GM18868 (cell line): ENCODE measurements at regions not wholly inside any gene's neighbourhood (a gene's known extent, or its start where the extent isn't known, plus 50 kb on each side); places are given as distances from the start of the nearest gene placed in this dataset.
"Not testable (repeated sequence)": the region's sequence is repeated elsewhere in the genome, so short reads cannot be mapped to it uniquely, and the experiment has no call there.

Experiments
- ATAC-seq: cut with Tn5 transposase; IDR thresholded peaks from one replicate; pipeline ENCODE4 v1.9.1; 2021; ENCODE audit warnings: mild to moderate bottlenecking, moderate library complexity; ENCODE audit not compliant: unreplicated experiment

GRCh38 chr2:185625604-185626003 is 113.0 kb upstream of the FSIP2 start:
- ATAC-seq, result no peak

DNA sequence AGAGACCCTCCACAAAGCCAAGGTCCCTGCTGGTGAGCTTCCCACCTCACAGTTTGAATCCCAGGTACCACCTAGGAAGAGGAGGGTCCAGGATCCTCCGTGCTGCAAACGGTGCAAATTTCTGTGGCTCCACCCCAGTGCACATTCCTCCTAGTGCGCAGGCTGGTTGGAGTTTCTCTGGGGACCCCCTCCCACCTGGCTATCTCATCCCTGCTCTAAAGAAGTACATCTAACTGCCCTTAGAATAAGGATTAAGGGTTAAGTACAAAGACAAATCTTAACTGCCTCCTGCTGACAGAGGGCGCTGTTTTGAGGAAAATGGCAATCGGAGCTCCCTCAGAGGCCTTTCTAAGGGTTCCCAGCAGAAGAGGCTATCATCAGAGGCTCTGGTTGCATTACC is 109.6 kb upstream of the FSIP2 start:
- ATAC-seq, result peak; percentile 76

DNA sequence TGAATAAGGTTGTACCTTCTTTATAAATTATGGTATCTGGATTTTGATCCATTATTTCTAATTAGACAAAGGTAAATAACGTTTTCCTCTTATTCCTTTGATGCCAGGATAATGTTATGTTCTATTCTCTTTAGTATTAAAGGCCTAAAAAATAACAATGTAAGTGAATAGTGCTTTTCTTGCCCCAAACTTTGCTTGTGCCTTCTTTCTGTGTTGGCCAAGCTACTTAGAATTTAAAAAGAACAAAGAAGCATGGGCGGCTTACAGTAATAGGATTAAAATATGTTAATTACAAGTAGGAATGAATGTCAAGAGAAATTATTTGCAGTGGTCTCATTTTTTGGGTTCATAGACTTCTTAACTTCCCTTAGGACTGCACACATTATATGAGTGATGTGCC is 105.0 kb upstream of the FSIP2 start:
- no peak for ATAC-seq

DNA sequence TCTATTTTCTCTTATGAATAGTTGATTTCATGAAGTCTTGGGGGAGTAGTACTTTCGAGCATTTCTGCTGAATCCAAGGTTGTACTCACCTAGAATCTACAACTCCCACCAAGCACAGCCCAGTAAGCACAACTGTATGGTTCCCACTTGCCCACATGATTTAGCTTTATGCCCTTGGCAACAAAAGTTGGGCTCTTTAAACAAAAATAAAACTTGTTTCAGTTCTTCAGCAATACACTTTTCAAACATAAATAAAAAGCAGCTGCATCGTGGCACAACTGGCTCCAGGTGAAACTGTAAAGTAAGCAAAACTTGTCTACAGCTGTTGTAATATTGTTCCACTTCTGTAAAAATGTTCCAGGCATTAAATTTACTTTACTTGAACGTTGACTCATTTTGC is 99.8 kb upstream of the FSIP2 start:
- no peak for ATAC-seq

GRCh38 chr2:185640588-185640987 is 98.0 kb upstream of the FSIP2 start:
- ATAC-seq, result no peak

GRCh38 chr2:185643434-185643833 is 95.2 kb upstream of the FSIP2 start:
- no peak for ATAC-seq

GRCh38 chr2:185644828-185645227 is 93.8 kb upstream of the FSIP2 start:
- ATAC-seq, result peak; percentile 80

- no peak for ATAC-seq
Observed at GRCh38 chr2:185645529-185645928, 93.1 kb upstream of the FSIP2 start.

GRCh38 chr2:185658750-185659149 is 79.9 kb upstream of the FSIP2 start:
- no peak for ATAC-seq

GRCh38 chr2:185663811-185664210 is 74.8 kb upstream of the FSIP2 start:
- no peak for ATAC-seq

DNA sequence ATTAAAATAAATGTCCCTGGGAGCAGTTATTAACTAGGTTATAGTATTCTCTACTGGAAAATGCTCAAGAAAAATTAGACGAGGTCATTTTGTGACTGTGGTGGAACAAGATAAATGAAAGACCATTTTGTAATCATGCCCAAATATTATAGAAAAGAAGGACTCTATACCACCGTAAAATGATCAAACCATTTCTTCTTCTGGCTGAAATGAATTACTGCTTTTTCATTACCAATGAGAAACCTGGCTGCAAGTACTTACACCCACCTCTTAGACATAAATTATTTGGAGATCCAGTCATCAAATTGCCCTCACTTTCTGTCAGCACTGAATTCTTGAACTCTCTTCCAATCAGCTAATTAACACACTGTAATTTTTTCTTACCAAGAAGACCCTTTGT is 74.2 kb upstream of the FSIP2 start:
- ATAC-seq, result no peak

DNA sequence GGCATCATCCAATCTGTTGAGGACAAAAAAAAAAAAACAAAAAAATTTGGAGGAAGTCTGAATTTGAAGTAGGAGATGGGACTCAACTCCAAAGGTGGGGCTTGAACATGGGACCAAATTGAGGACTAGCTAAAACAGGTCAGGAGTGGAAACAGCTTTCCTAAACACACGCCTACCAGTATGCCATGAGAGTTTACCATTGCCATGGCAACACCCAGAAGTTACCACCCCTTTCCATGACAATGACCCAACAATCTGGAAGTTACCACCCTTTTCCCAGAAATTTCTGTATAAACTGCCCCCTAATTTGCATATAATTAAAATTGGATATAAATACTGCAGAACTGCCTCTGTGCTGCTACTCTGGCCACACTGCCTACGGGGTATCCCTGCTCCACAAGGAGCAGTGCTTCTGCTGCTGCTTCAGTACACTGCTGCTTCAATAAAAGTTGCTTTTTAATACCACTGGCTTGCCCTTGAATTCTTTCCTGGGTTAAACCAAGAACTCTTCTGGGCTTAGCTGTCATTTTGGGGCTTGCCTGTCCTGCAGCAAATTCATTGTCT is 73.3 kb upstream of the FSIP2 start:
- ATAC-seq, result no peak

- no peak for ATAC-seq
Observed at GRCh38 chr2:185667452-185667851, 71.2 kb upstream of the FSIP2 start.

GRCh38 chr2:185668710-185669109 is 69.9 kb upstream of the FSIP2 start:
- no peak for ATAC-seq

GRCh38 chr2:185674232-185674631 is 64.4 kb upstream of the FSIP2 start:
- no peak for ATAC-seq

- ATAC-seq, result no peak
Observed at GRCh38 chr2:185676316-185676715, 62.3 kb upstream of the FSIP2 start.

GRCh38 chr2:185687001-185687400 is 51.6 kb upstream of the FSIP2 start:
- not testable (repeated sequence) for ATAC-seq

DNA sequence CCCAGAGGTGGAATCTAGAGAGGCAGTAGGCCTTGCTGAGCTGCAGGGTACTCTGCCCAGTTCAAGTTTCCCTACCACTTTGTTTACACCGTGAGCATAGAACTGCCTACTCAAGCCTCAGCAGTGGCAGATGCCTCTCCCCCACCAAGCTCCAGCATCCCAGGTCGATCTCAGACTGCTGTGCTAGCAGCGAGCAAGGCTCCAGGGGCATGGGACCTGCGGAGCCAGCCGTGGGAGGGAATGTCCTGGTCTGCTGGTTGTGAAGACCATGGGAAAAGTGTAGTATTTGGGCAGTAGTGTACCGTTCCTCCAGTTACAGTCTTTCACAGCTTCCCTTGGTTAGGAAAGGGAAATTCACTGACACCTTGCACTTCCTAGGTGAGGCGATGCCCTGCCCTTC is 50.6 kb upstream of the FSIP2 start:
- ATAC-seq, result no peak
